ENCODE measurements at regions not wholly inside any gene's neighbourhood (a gene's known extent, or its start where the extent isn't known, plus 50 kb on each side); places are given as distances from the start of the nearest gene placed in this dataset.

DNA sequence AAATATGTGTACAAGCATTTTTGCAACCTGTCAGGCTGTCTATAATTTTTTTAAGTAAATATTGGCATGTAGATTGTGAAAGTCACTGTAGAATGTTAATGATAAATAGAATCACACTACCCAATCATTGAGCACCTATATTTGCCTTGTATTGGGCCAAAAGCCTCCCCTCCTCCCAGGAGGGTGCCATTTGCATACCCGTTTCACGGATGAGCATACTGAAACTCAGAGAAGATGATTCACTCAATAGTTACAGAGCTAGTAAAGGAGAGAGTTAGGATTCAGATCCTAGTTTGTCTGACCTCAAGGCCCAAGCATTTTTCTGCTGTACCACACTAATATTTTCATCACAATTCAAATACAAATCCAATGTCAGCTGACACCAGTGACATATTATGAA is 299.7 kb upstream of the CDH11 start:
- no peak overlapping the region for H3K27ac ChIP-seq (ENCODE audit: low read length)
- H3K27me3 ChIP-seq (ENCODE audit: low read length) = 0 out of 2 replicates have a peak, but pooled peaks cover 4% of the 10 kb centered on the region
- H3K79me2 ChIP-seq (ENCODE audit: low read length) = no peaks in the 10 kb centered on the region
- no peak overlapping the region for H3K9ac ChIP-seq (ENCODE audit: low read length)
- DNase-seq = no peak
- H3K9me3 ChIP-seq (ENCODE audit: low read length) = no peaks in the 10 kb centered on the region
- H4K20me1 ChIP-seq (ENCODE audit: insufficient read depth, low read depth, low read length) = no peaks in the 10 kb centered on the region
- no peak overlapping the region for H3K4me3 ChIP-seq (ENCODE audit: low read length)
- no peaks in the 10 kb centered on the region for H3K9me2 ChIP-seq (replicated peaks; ENCODE audit: insufficient read depth, low read length)
- no peaks in the 10 kb centered on the region for H3K36me3 ChIP-seq (ENCODE audit: insufficient read depth, low read length)
- no peak overlapping the region for H3K4me2 ChIP-seq (ENCODE audit: low read depth, low read length, poor library complexity, severe bottlenecking)
- H2AFZ ChIP-seq (ENCODE audit: low read length) = no peak overlapping the region
- H3K4me1 ChIP-seq (ENCODE audit: low read length) = peaks cover 8% of the 10 kb centered on the region

DNA sequence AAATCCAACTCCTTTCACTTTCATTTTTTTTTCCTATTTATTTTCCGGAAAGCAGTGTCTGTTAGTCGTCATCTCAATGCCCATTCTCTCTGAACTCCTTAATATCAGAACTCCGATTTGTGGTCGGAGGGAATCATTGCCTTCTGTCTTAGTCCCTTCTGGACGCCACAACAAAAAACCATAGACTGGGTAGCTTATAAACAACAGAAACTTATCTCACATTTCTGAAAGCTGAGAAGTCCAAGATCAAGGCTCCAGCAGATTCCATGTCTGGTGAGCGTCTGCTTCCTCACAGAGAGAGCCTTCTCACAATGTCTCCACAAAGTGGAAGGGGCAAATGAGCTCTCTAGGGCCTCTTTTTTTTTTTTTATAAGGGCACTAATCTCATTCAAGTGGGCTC is 296.6 kb upstream of the CDH11 start:
- Histone ChIP-seq H4K20me1 (ENCODE audit: insufficient read depth, low read depth, low read length) (no peaks in the 10 kb centered on the region), H3K9me3 (ENCODE audit: low read length) (no peaks in the 10 kb centered on the region), H2AFZ (ENCODE audit: low read length) (no peak overlapping the region), H3K4me3 (ENCODE audit: low read length) (no peak overlapping the region), H3K27ac (ENCODE audit: low read length) (no peak overlapping the region), H3K4me2 (ENCODE audit: low read depth, low read length, poor library complexity, severe bottlenecking) (no peak overlapping the region), H3K27me3 (ENCODE audit: low read length) (no peaks in the 10 kb centered on the region), H3K36me3 (ENCODE audit: insufficient read depth, low read length) (no peaks in the 10 kb centered on the region), H3K4me1 (ENCODE audit: low read length) (peaks cover 8% of the 10 kb centered on the region), H3K9ac (ENCODE audit: low read length) (no peak overlapping the region), H3K79me2 (ENCODE audit: low read length) (no peaks in the 10 kb centered on the region), H3K9me2 (replicated peaks; ENCODE audit: insufficient read depth, low read length) (no peaks in the 10 kb centered on the region)
- no peak for DNase-seq

DNA sequence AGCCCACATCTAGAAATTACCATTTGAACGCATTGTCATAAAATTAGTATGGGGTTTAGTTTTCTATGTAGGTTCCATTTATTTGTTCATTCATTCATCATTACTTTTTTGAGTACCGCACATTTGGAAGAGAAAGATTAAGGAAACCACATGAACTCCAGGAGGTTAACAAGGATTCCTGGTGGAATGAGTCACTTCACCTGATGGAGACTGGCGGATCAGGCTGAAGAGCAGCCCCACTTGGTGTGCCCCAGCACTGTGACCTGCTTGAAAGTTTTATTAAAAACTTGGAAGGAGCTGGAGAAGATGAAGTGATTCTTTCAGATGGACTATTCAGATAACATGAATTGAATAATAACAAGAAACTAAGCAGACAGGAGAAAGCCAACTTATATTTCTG is 293.6 kb upstream of the CDH11 start:
- no peak overlapping the region for H3K4me2 ChIP-seq (ENCODE audit: low read depth, low read length, poor library complexity, severe bottlenecking)
- DNase-seq = no peak
- no peak overlapping the region for H3K27ac ChIP-seq (ENCODE audit: low read length)
- H3K79me2 ChIP-seq (ENCODE audit: low read length) = no peaks in the 10 kb centered on the region
- H3K9me2 ChIP-seq (replicated peaks; ENCODE audit: insufficient read depth, low read length) = no peaks in the 10 kb centered on the region
- no peak overlapping the region for H3K9ac ChIP-seq (ENCODE audit: low read length)
- H3K9me3 ChIP-seq (ENCODE audit: low read length) = no peaks in the 10 kb centered on the region
- no peak overlapping the region for H3K4me3 ChIP-seq (ENCODE audit: low read length)
- H4K20me1 ChIP-seq (ENCODE audit: insufficient read depth, low read depth, low read length) = no peaks in the 10 kb centered on the region
- H3K4me1 ChIP-seq (ENCODE audit: low read length) = no peaks in the 10 kb centered on the region
- no peak overlapping the region for H2AFZ ChIP-seq (ENCODE audit: low read length)
- H3K27me3 ChIP-seq (ENCODE audit: low read length) = no peaks in the 10 kb centered on the region
- H3K36me3 ChIP-seq (ENCODE audit: insufficient read depth, low read length) = no peaks in the 10 kb centered on the region

DNA sequence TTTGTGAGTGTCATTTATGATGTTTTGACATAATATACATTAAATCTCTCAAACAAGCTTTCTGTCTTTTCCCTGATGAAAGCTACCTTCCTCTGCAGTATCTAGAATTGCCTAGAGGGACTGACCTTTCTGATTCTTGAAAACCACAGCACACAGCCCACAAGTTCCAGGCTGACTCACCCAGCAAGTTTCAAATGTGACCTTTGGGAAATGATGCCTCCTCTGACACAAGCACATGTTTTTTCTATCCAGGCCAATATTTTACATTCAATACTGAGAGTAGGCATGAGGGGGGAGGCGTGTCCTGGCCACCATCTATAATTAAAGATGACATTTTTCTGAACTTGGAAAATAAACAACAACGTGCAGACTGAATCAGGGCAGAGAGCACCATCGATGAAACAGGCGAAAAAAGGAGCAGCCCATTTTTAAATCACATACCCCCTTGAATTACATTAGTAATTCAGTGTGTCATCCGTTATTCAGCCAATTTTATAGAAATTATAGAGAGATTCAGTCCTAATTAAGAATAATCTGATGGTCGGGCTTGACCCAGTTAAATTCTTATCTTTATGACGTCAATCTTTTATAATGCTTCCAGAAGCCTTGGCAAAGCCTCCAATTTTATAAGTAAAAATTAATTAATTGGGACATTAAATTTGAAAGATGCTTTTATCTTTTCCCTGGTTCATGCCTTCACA is 292.6 kb upstream of the CDH11 start:
- Histone ChIP-seq H2AFZ (ENCODE audit: low read length) (no peak overlapping the region), H3K79me2 (ENCODE audit: low read length) (no peaks in the 10 kb centered on the region), H3K4me1 (ENCODE audit: low read length) (no peaks in the 10 kb centered on the region), H4K20me1 (ENCODE audit: insufficient read depth, low read depth, low read length) (no peaks in the 10 kb centered on the region), H3K4me2 (ENCODE audit: low read depth, low read length, poor library complexity, severe bottlenecking) (no peak overlapping the region), H3K9me3 (ENCODE audit: low read length) (no peaks in the 10 kb centered on the region), H3K27me3 (ENCODE audit: low read length) (no peaks in the 10 kb centered on the region), H3K9ac (ENCODE audit: low read length) (no peak overlapping the region), H3K27ac (ENCODE audit: low read length) (no peak overlapping the region), H3K36me3 (ENCODE audit: insufficient read depth, low read length) (no peaks in the 10 kb centered on the region), H3K9me2 (replicated peaks; ENCODE audit: insufficient read depth, low read length) (no peaks in the 10 kb centered on the region), H3K4me3 (ENCODE audit: low read length) (no peak overlapping the region)
- no peak for DNase-seq

DNA sequence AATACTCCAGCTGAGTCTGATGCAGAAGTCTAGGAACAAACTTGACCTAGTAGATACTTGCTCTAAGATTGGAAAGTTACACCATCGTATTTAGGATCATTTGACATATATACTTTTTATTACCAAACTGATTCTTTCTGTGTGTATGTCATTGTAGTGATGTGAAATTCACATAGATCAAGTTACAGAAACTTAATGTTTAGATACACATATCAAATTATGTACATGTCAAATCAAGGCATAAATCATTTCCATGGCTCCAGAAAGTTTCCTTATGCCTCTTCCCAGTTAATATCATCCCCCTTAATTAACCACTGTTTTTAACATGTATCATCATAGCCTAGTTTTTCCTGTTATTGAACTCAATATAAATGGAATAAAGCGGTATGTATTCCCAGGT is 292.0 kb upstream of the CDH11 start:
- Histone ChIP-seq H3K27ac (ENCODE audit: low read length) (no peak overlapping the region), H4K20me1 (ENCODE audit: insufficient read depth, low read depth, low read length) (no peaks in the 10 kb centered on the region), H3K9ac (ENCODE audit: low read length) (no peak overlapping the region), H3K9me3 (ENCODE audit: low read length) (no peaks in the 10 kb centered on the region), H3K4me3 (ENCODE audit: low read length) (no peak overlapping the region), H3K4me2 (ENCODE audit: low read depth, low read length, poor library complexity, severe bottlenecking) (no peak overlapping the region), H2AFZ (ENCODE audit: low read length) (no peak overlapping the region), H3K79me2 (ENCODE audit: low read length) (no peaks in the 10 kb centered on the region), H3K9me2 (replicated peaks; ENCODE audit: insufficient read depth, low read length) (no peaks in the 10 kb centered on the region), H3K27me3 (ENCODE audit: low read length) (no peaks in the 10 kb centered on the region), H3K4me1 (ENCODE audit: low read length) (no peaks in the 10 kb centered on the region), H3K36me3 (ENCODE audit: insufficient read depth, low read length) (no peaks in the 10 kb centered on the region)
- DNase-seq = no peak

DNA sequence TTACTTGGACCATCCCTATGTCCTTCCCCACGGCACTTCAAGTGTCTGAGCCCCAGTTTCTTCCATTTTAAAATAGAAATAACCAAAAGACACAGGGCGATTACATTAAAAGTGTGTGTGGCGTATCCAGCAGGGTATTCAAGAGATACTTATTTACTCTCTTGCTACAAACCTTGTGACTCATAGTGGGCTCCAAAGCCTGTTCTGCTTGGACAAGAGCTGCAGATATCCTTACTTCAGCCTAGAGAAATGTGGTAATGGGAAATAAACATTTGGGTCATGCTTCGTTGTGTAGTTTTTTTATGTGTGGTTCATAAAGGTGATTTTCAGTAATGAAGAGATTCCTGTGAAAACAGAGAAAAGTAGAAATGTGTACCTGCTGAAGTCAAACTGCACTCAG is 288.9 kb upstream of the CDH11 start:
- Histone ChIP-seq H3K27me3 (ENCODE audit: low read length) (no peaks in the 10 kb centered on the region), H3K9me3 (ENCODE audit: low read length) (no peaks in the 10 kb centered on the region), H3K36me3 (ENCODE audit: insufficient read depth, low read length) (no peaks in the 10 kb centered on the region), H3K79me2 (ENCODE audit: low read length) (no peaks in the 10 kb centered on the region), H2AFZ (ENCODE audit: low read length) (no peak overlapping the region), H4K20me1 (ENCODE audit: insufficient read depth, low read depth, low read length) (no peaks in the 10 kb centered on the region), H3K4me2 (ENCODE audit: low read depth, low read length, poor library complexity, severe bottlenecking) (no peak overlapping the region), H3K9ac (ENCODE audit: low read length) (no peak overlapping the region), H3K9me2 (replicated peaks; ENCODE audit: insufficient read depth, low read length) (no peaks in the 10 kb centered on the region), H3K27ac (ENCODE audit: low read length) (no peak overlapping the region), H3K4me1 (ENCODE audit: low read length) (no peaks in the 10 kb centered on the region), H3K4me3 (ENCODE audit: low read length) (no peak overlapping the region)
- DNase-seq = no peak

DNA sequence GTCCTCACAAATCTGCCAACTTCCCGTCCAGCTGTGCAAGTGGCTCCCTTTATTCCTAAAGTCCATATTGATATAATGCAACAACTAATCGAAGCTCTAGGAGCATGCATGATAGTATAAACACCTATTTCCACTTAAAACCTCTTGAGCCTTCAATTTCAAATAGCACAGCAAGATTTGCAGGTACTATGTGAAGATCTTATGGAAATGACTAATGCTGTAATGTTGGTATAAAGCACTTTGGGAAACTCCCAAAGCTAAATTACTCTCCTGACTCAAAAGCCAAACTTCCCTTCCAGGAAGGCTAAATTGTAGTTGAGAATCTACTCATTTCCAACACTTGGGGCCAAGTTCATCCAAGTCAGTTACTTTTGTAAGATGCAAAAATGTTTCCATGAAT is 287.6 kb upstream of the CDH11 start:
- H3K9me3 ChIP-seq (ENCODE audit: low read length) = no peaks in the 10 kb centered on the region
- DNase-seq = no peak
- no peak overlapping the region for H3K9ac ChIP-seq (ENCODE audit: low read length)
- H2AFZ ChIP-seq (ENCODE audit: low read length) = no peak overlapping the region
- H4K20me1 ChIP-seq (ENCODE audit: insufficient read depth, low read depth, low read length) = no peaks in the 10 kb centered on the region
- no peak overlapping the region for H3K4me3 ChIP-seq (ENCODE audit: low read length)
- no peaks in the 10 kb centered on the region for H3K79me2 ChIP-seq (ENCODE audit: low read length)
- no peaks in the 10 kb centered on the region for H3K36me3 ChIP-seq (ENCODE audit: insufficient read depth, low read length)
- no peaks in the 10 kb centered on the region for H3K4me1 ChIP-seq (ENCODE audit: low read length)
- no peaks in the 10 kb centered on the region for H3K27me3 ChIP-seq (ENCODE audit: low read length)
- H3K9me2 ChIP-seq (replicated peaks; ENCODE audit: insufficient read depth, low read length) = no peaks in the 10 kb centered on the region
- no peak overlapping the region for H3K27ac ChIP-seq (ENCODE audit: low read length)
- H3K4me2 ChIP-seq (ENCODE audit: low read depth, low read length, poor library complexity, severe bottlenecking) = no peak overlapping the region

DNA sequence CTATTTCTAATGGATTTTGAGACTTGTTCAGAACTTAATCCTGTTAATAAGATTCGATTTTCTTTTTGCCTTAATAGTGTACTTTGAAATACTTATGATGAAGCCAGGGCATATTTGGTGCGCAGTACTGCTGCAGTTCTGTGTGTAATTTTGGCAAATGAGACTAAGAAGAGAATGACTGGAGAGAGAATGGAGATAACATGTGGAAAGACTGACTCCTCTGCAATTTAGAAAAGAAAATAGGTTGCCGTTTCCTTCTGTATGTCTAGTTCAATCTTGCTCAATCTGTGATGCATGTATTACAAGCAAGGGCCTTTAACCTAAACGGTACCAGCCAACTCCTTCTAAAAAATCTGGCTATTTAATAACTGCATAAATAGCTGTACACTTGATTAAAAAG is 285.1 kb upstream of the CDH11 start:
- Histone ChIP-seq H3K4me2 (ENCODE audit: low read depth, low read length, poor library complexity, severe bottlenecking) (no peak overlapping the region), H3K79me2 (ENCODE audit: low read length) (no peaks in the 10 kb centered on the region), H3K27ac (ENCODE audit: low read length) (no peak overlapping the region), H3K27me3 (ENCODE audit: low read length) (no peaks in the 10 kb centered on the region), H3K4me3 (ENCODE audit: low read length) (no peak overlapping the region), H3K9me2 (replicated peaks; ENCODE audit: insufficient read depth, low read length) (no peaks in the 10 kb centered on the region), H4K20me1 (ENCODE audit: insufficient read depth, low read depth, low read length) (no peaks in the 10 kb centered on the region), H3K9me3 (ENCODE audit: low read length) (no peaks in the 10 kb centered on the region), H3K36me3 (ENCODE audit: insufficient read depth, low read length) (no peaks in the 10 kb centered on the region), H3K9ac (ENCODE audit: low read length) (no peak overlapping the region), H2AFZ (ENCODE audit: low read length) (no peak overlapping the region), H3K4me1 (ENCODE audit: low read length) (no peaks in the 10 kb centered on the region)
- DNase-seq = no peak

DNA sequence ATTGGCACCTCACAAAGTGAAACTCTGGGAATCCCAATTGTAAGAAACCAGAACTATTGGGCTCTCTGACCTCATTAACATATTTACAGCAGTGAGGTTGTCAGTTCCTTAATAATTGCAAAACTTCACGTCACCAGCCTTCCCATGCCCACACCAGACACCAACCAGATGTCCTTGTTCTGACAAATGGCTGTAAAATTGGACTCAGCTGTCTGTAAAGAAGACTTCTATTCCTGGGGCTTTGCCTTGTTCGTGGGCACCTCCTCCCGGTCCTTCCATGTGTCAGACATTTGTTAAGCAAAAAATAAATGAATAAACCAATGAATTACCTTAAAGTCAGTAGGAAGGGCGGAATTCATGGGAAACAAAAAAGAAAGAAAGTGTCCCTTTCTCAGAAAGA is 284.3 kb upstream of the CDH11 start:
- DNase-seq = no peak
- Histone ChIP-seq H3K27me3 (ENCODE audit: low read length) (no peaks in the 10 kb centered on the region), H3K4me3 (ENCODE audit: low read length) (no peak overlapping the region), H4K20me1 (ENCODE audit: insufficient read depth, low read depth, low read length) (no peaks in the 10 kb centered on the region), H3K4me2 (ENCODE audit: low read depth, low read length, poor library complexity, severe bottlenecking) (no peak overlapping the region), H2AFZ (ENCODE audit: low read length) (no peak overlapping the region), H3K9ac (ENCODE audit: low read length) (no peak overlapping the region), H3K4me1 (ENCODE audit: low read length) (no peaks in the 10 kb centered on the region), H3K36me3 (ENCODE audit: insufficient read depth, low read length) (no peaks in the 10 kb centered on the region), H3K9me2 (replicated peaks; ENCODE audit: insufficient read depth, low read length) (no peaks in the 10 kb centered on the region), H3K79me2 (ENCODE audit: low read length) (no peaks in the 10 kb centered on the region), H3K9me3 (ENCODE audit: low read length) (no peaks in the 10 kb centered on the region), H3K27ac (ENCODE audit: low read length) (no peak overlapping the region)

Data from Karpas-422 (cell line).